K562 (cell line): ENCODE measurements at regions not wholly inside any gene's neighbourhood (a gene's known extent, or its start where the extent isn't known, plus 50 kb on each side); places are given as distances from the start of the nearest gene placed in this dataset.

Source experiments
- ATAC-seq: fragments of 200-7000 bp; cut with Tn5 transposase; 3 replicates; pipeline ENCODE4 v1.9.1; 2020; ENCODE audit warnings: moderate library complexity
- BruUV-seq: library from RNA; stranded (reverse); fragments of 400-500 nt; replicated peaks from 2 replicates; lab custom pipeline; 2021; lab: Mats Ljungman, UMichigan
- CTCF ChIA-PET: fragments of 300-600 bp; formaldehyde crosslinking; extraction: SDS; loops from one replicate; lab custom pipeline; 2021; ENCODE audit warnings: low intra/inter-chr PET ratio; lab: Yijun Ruan, JAX
- POLR2A ChIA-PET: fragments of 300-600, 350-650 bp; sonication (Branson Sonifier 250); formaldehyde crosslinking; extraction: SDS; loops from one replicate; lab custom pipeline; 2021; ENCODE audit warnings: antibody characterized with exemption, inconsistent platforms; lab: Yijun Ruan, JAX
- DNase-seq, 4 experiments: peaks; one replicate each; pipeline versions ENCODE4 v3.0.0 to v3.0.0-alpha.2; 2011 to 2018; ENCODE audit warnings: low spot score in 3 of 4, mixed read lengths in 3 of 4; ENCODE audit errors: extremely low read depth in 1 of 4
- FAIRE-seq: peaks from 2 replicates; lab custom pipeline; 2011; peaks lifted over from hg19 to GRCh38; lab: Jason Lieb, UNC
- H2AFZ ChIP-seq: 2 replicates; pipeline ENCODE4 v1.6.0; 2011; ENCODE audit warnings: low read depth, low read length, control low read depth, inconsistent platforms
- H3K27ac ChIP-seq: fragments of 200-600 bp; 3 replicates; pipeline ENCODE4 v1.8.0; 2011; ENCODE audit warnings: low read depth, mild to moderate bottlenecking, control low read depth, inconsistent platforms, low read length, moderate library complexity, mixed read lengths; ENCODE audit errors: extremely low read depth
- H3K27me3 ChIP-seq, 2 experiments: fragments of 300-600 bp in 1 of 2; 2 replicates in 1 of 2; 3 replicates in 1 of 2; pipeline versions ENCODE4 v1.6.0 to v1.8.0; 2011; ENCODE audit warnings: inconsistent platforms in 2 of 2, low read length in 2 of 2, mild to moderate bottlenecking in 1 of 2, mixed read lengths in 1 of 2, moderate library complexity in 1 of 2; ENCODE audit not compliant: control insufficient read depth in 2 of 2, insufficient read depth in 2 of 2
- H3K36me3 ChIP-seq: fragments of 300-600 bp; 3 replicates; pipeline ENCODE4 v1.8.0; 2011; ENCODE audit warnings: mild to moderate bottlenecking, low read length, inconsistent platforms; ENCODE audit not compliant: control insufficient read depth, insufficient read depth
- H3K4me1 ChIP-seq, 2 experiments: fragments of 200-600 bp in 1 of 2; replicated peaks in 1 of 2; 2 replicates in 1 of 2; 3 replicates in 1 of 2; pipeline versions ENCODE4 v1.5.1 to v1.8.0; 2011; ENCODE audit warnings: inconsistent platforms in 2 of 2, low read length in 2 of 2, mild to moderate bottlenecking in 1 of 2, mixed read lengths in 1 of 2, moderate library complexity in 1 of 2; ENCODE audit not compliant: control insufficient read depth in 2 of 2, insufficient read depth in 2 of 2
- H3K4me2 ChIP-seq: 2 replicates; pipeline ENCODE4 v1.6.1; 2011; ENCODE audit warnings: low read length, control low read depth, inconsistent platforms, mixed read lengths; ENCODE audit not compliant: insufficient read depth
- H3K4me3 ChIP-seq: fragments of 200-600 bp; sonication (generic), shearing (Covaris generic); 2 replicates; pipeline ENCODE4 v1.5.1; 2016; ENCODE audit warnings: control low read depth, inconsistent platforms
- H3K79me2 ChIP-seq: fragments of 200-600 bp; 3 replicates; pipeline ENCODE4 v1.8.0; 2011; ENCODE audit warnings: low read length, inconsistent platforms; ENCODE audit not compliant: control insufficient read depth, insufficient read depth
- H3K9ac ChIP-seq, 2 experiments: 2 replicates each; pipeline versions ENCODE4 v1.6.0 to v1.6.1; 2011; ENCODE audit warnings: low read depth in 2 of 2, low read length in 2 of 2, control low read depth in 1 of 2, inconsistent platforms in 1 of 2, mild to moderate bottlenecking in 1 of 2, mixed read lengths in 1 of 2; ENCODE audit not compliant: insufficient read depth in 1 of 2
- H3K9me1 ChIP-seq: one replicate; pipeline ENCODE4 v1.6.0; 2011; ENCODE audit warnings: inconsistent platforms, mild to moderate bottlenecking, low read length, moderate library complexity; ENCODE audit not compliant: control insufficient read depth, insufficient read depth
- H3K9me3 ChIP-seq: replicated peaks from 2 replicates; pipeline ENCODE4 v1.5.1; 2011; ENCODE audit warnings: low read depth, low read length, inconsistent platforms; ENCODE audit not compliant: control insufficient read depth, insufficient read depth
- H4K20me1 ChIP-seq: replicated peaks from 2 replicates; pipeline ENCODE4 v1.6.1; 2011; ENCODE audit warnings: low read length, inconsistent platforms, mixed read lengths; ENCODE audit not compliant: control insufficient read depth, insufficient read depth
- KDM2B ChIP-seq: fragments of 250-450 bp; sonication (Bioruptor Pico); IDR thresholded peaks from 2 replicates; pipeline ENCODE4 v1.8.0; 2021; ENCODE audit warnings: mild to moderate bottlenecking, moderate library complexity
- MED1 ChIP-seq: sonication (generic); formaldehyde crosslinking; IDR thresholded peaks from 2 replicates; pipeline ENCODE4 v1.8.1; 2023; ENCODE audit warnings: missing genetic modification reagents, borderline replicate concordance
- NFIC ChIP-seq: fragments of 450-650 bp; IDR thresholded peaks from 2 replicates; pipeline ENCODE4 v1.6.1; 2017; ENCODE audit warnings: mild to moderate bottlenecking, inconsistent platforms
- NFIX ChIP-seq: fragments of 250-450 bp; sonication (Bioruptor Pico); IDR thresholded peaks from 2 replicates; pipeline ENCODE4 v1.4.0; 2020; ENCODE audit warnings: low read depth, mild to moderate bottlenecking, moderate library complexity
- PHF21A ChIP-seq: fragments of 450-650 bp; IDR thresholded peaks from 2 replicates; pipeline ENCODE4 v1.6.1; 2017; ENCODE audit warnings: low read depth, borderline replicate concordance
- RHOXF2B ChIP-seq: fragments of 250-450 bp; sonication (Bioruptor Pico); conservative IDR thresholded peaks from 2 replicates; pipeline ENCODE4 v1.5.1; 2021
- ZNF445 ChIP-seq: fragments of 250-450 bp; sonication (Bioruptor Pico); IDR thresholded peaks from 2 replicates; pipeline ENCODE4 v1.4.0; 2020; ENCODE audit warnings: low read depth, mild to moderate bottlenecking, moderate library complexity
- WGBS: fragments of 100-300 bp; shearing (Covaris generic); methylation state at CpG from one replicate; pipeline ENCODE4 v1.1.6; 2016; ENCODE audit warnings: low coverage, mixed read lengths; ENCODE audit not compliant: insufficient coverage; ENCODE audit errors: missing lambda C conversion rate; 5-methylcytosine and 5-hydroxymethylcytosine counted together
- in situ Hi-C: fragments of 300-500 bp; cut with MboI; formaldehyde crosslinking; loops from 4 replicates; pipeline ENCODE4 v1.15.0; 2018; ENCODE audit warnings: inconsistent platforms, mixed read lengths
- intact Hi-C: fragments of 100-400 bp; cut with micrococcal nuclease; formaldehyde crosslinking; loops from 2 replicates; pipeline ENCODE4 v1.14.2; 2022
- TF ChIP-seq, protein P1 (sequence below): fragments of 250-450 bp; sonication (Bioruptor Pico); IDR thresholded peaks from 2 replicates; pipeline ENCODE4 v1.8.0; 2022; ENCODE audit warnings: moderate library complexity, mild to moderate bottlenecking, inconsistent platforms

DNA sequence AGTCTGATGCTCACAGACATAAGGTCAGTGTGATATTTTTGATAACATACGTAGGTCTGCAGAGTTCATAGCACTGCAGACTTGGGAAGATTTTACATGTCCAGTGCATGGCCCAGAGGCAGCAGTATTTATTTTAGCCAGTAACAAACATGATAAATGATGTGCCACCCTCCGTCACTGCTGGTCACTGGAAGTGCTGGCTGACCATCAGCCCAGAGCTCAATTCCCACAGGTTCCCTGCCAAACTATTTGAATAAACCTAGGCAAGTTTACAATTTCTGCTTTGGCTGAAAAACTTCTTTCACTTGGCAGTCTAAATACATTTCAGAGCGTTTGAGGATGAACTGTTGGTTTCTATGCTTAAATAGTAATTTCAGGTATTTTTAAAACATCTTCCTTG lies 135.5 kb upstream of the EDNRB start:
- 3% methylated on average over 3 of the region's 3 CpGs for WGBS
- no peak overlapping the region for H3K4me3 ChIP-seq
- no peaks in the 10 kb centered on the region for H3K4me1 ChIP-seq
- ATAC-seq (no peak), DNase-seq (no peak), FAIRE-seq (no peak)
- no peaks in the 10 kb centered on the region for H3K9me1 ChIP-seq
- ChIA-PET POLR2A (no interaction called here), CTCF (no interaction called here)
- H3K9me3 ChIP-seq, result no peaks in the 10 kb centered on the region
- no peaks in the 10 kb centered on the region for H3K27me3 ChIP-seq
- H3K79me2 ChIP-seq, result no peaks in the 10 kb centered on the region
- TF ChIP-seq, protein P1, sequence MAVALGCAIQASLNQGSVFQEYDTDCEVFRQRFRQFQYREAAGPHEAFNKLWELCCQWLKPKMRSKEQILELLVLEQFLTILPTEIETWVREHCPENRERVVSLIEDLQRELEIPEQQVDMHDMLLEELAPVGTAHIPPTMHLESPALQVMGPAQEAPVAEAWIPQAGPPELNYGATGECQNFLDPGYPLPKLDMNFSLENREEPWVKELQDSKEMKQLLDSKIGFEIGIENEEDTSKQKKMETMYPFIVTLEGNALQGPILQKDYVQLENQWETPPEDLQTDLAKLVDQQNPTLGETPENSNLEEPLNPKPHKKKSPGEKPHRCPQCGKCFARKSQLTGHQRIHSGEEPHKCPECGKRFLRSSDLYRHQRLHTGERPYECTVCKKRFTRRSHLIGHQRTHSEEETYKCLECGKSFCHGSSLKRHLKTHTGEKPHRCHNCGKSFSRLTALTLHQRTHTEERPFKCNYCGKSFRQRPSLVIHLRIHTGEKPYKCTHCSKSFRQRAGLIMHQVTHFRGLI (CRISPR knock-in tag), result no peak
- TF ChIP-seq MED1 (CRISPR knock-in tag) (no peak), KDM2B (CRISPR knock-in tag) (no peak)
- in situ Hi-C loops (no loop called here), intact Hi-C loops (no loop called here)
- no peak overlapping the region for H3K4me2 ChIP-seq
- no peak overlapping the region for H2AFZ ChIP-seq
- H3K36me3 ChIP-seq, result no peaks in the 10 kb centered on the region
- H3K27ac ChIP-seq, result no peak overlapping the region
- H4K20me1 ChIP-seq, result no peaks in the 10 kb centered on the region
- no TSS peak for BruUV-seq
- no peak overlapping the region for H3K9ac ChIP-seq

GRCh38 chr13:78047151-78047550 lies 128.5 kb upstream of the EDNRB start:
- Histone ChIP-seq H3K9me3 (no peaks in the 10 kb centered on the region), H3K9ac (no peak overlapping the region), H3K9me1 (no peaks in the 10 kb centered on the region), H3K4me1 (no peaks in the 10 kb centered on the region), H3K79me2 (no peaks in the 10 kb centered on the region), H3K4me3 (no peak overlapping the region), H3K27me3 (no peaks in the 10 kb centered on the region), H3K27ac (no peak overlapping the region), H3K36me3 (no peaks in the 10 kb centered on the region), H4K20me1 (no peaks in the 10 kb centered on the region), H3K4me2 (no peak overlapping the region), H2AFZ (no peak overlapping the region)
- DNase-seq (no peak), ATAC-seq (no peak), FAIRE-seq (no peak)
- intact Hi-C loops (no loop called here), in situ Hi-C loops (no loop called here)
- POLR2A ChIA-PET, result no interaction called here
- WGBS, result 0% methylated on average over 1 of the region's 1 CpG
- no peak for TF ChIP-seq RHOXF2B (CRISPR knock-in tag)
- peak; percentile 86 for TF ChIP-seq NFIX (CRISPR knock-in tag)
- no peak for TF ChIP-seq ZNF445
- no peak for TF ChIP-seq PHF21A
- peak; percentile 73 for TF ChIP-seq NFIC
- no TSS peak for BruUV-seq
- CTCF ChIA-PET, result no interaction called here
